ENCODE measurements at regions not wholly inside any gene's neighbourhood (a gene's known extent, or its start where the extent isn't known, plus 50 kb on each side); places are given as distances from the start of the nearest gene placed in this dataset.

DNA sequence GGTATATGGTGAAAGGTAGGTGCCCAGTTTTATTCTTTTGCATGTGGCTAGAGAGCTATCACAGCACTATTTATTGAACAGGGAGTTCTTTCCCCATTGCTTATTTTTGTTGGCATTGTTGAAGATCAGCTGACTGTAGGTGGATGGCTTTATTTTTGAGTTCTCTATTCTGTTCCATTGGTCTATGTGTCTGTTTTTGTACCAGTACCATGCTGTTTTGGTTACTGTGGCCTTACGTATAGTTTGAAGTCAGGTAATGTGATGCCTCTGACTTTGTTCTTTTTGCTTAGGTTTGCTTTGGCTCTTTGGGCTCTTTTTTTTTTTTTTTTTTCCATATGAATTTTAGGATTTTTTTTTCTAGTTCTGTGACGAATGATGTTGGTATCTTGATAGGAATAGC lies 139.2 kb upstream of the CTNNB1 start:
- TF ChIP-seq, protein P1, sequence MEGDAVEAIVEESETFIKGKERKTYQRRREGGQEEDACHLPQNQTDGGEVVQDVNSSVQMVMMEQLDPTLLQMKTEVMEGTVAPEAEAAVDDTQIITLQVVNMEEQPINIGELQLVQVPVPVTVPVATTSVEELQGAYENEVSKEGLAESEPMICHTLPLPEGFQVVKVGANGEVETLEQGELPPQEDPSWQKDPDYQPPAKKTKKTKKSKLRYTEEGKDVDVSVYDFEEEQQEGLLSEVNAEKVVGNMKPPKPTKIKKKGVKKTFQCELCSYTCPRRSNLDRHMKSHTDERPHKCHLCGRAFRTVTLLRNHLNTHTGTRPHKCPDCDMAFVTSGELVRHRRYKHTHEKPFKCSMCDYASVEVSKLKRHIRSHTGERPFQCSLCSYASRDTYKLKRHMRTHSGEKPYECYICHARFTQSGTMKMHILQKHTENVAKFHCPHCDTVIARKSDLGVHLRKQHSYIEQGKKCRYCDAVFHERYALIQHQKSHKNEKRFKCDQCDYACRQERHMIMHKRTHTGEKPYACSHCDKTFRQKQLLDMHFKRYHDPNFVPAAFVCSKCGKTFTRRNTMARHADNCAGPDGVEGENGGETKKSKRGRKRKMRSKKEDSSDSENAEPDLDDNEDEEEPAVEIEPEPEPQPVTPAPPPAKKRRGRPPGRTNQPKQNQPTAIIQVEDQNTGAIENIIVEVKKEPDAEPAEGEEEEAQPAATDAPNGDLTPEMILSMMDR (IDR thresholded peaks at IDR 0.05), result no peak

DNA sequence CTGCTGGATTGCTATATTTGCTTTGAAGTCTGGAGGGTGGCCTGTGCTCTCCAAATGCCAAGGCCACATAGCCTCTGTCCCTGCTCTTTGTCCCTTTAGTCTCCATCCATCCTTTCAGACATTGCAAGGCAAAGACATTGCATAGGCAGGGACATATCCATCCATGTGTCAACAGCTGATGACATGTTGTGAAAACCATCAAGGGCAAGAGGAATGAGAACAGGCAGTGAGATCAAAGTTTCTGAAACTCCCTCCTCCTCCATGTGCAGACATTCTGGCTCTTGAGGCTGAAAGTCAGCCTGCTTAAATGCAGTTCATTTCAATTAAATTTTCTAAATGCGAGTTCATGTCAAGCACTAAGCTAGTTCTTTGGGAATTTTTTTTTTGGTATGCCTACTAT lies 135.2 kb upstream of the CTNNB1 start:
- TF ChIP-seq, protein P1 (IDR thresholded peaks at IDR 0.05), result no peak

DNA sequence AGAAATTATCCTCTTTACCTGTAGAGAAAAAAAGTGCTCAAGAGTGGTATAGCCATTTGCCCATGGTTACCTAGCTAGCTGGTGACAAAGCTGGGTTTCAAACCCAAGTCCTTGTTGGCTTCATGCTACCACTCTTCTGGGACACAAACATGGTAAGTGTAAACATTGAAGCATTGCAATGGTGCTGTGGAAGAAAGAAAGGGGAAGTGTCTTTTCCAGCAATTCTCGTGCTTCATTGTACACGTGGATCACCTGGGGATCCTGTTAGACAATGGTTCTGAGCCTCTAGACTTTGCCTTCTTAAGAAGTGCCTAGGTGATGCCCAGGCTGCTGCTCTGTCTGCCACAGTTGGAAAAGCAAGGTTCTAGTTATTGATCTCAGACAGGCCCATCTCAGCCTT lies 134.8 kb upstream of the CTNNB1 start:
- TF ChIP-seq, protein P1 (IDR thresholded peaks at IDR 0.05), result no peak

DNA sequence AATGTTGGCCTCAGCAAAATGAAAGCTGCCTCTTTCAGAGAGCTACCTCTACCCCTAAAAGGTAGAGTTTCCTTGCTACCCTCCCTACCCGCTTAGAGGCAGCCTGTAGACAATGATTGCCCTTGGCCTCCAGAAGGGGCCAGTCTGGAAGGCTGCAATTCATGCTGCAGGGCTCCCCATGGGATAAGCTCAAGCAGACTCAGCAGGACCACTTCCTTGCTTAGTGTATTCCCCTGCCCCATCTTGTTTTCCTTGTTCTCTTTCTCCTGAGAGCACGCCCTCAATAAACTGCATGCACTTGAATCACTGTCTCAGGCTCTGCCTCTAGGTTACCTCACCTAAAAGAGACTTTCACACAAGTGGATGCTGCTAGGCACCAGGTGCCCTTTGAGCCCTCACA lies 134.0 kb upstream of the CTNNB1 start:
- TF ChIP-seq, protein P1 (IDR thresholded peaks at IDR 0.05), result no peak

DNA sequence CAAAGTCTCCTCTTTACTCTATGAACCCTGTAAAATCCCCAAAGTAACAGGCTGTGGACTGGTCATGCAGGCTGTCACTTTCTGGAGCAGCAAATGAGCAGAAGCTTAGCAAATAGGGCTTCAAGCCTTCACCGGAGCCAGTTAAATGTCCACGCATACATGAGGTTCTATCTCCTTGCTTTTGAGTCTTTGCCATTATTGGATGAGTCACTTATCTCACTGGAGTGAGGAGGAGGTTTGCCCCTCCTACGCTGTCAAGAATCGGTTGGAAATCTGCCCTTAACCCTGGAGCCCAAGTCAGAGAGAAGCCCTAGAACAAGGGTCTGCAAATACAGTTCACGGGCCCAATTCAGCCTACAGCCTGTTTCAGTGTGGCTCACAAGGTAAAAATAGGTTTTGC lies 126.1 kb upstream of the CTNNB1 start:
- TF ChIP-seq, protein P1 (IDR thresholded peaks at IDR 0.05), result no peak

DNA sequence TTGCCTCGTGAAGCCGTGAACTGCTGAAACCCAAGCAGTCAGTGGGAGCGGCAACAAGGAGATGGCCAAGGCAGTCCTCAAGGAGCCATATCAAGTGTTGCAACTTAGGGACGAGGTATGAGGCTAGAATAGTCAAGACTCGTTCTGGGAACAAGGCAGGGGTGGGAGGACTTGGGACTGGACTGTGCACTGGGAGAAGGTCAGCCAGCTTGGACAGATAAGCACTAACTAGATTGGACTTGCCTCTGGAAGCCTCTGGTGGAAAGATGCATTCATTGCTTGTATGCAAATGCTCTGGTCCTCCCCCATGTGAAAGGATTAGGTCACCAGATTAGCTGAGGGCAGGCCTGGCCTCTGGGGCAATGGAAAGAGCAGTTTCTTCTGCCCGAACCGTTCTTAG lies 123.3 kb upstream of the CTNNB1 start:
- TF ChIP-seq, protein P1 (IDR thresholded peaks at IDR 0.05), result no peak

DNA sequence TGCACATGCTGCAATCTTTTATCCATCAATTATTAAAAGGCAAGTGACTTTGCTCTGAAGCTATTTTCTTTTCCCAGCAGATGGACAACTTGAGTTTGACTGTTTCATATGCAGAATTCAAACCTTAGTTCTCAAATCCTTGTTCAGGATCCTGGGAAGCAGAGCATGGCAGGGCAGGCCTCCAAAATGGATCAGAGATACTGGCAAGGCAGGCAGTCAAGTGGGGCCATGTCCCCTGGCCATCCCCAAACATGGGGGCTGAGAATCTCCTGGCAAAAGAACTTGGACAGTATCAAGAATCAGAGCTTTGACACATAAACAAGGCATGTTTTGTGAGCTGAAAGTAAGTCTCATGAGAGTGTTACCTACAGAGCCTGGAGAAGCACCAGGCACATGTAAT lies 122.9 kb upstream of the CTNNB1 start:
- TF ChIP-seq, protein P1 (IDR thresholded peaks at IDR 0.05), result no peak

DNA sequence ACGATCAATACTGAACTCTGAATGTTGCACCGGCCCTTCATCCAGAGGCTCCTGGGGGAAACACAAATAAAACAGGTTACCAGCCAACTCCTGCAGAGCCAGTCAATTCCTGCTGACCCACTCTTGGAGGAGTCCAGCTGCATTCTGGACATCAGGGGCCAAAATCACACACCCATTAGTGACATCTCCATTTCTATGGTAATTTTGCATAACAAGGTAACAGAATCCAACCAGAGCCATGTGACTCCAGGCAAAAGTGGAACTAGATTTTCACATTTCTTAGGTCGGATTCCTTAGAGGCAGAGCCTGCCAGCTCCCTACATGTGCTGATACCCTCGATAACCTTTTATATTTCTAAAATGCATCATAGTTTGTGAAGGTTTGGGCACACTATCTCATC lies 119.2 kb upstream of the CTNNB1 start:
- TF ChIP-seq, protein P1 (IDR thresholded peaks at IDR 0.05), result no peak

Measured in LNCAP (cell line).